KMS-11 (cell line): ENCODE measurements at regions not wholly inside any gene's neighbourhood (a gene's known extent, or its start where the extent isn't known, plus 50 kb on each side); places are given as distances from the start of the nearest gene placed in this dataset.

ENCODE experiments used
- H2AFZ ChIP-seq: fragments of 200-600 bp; sonication (generic); 2 replicates; pipeline ENCODE4 v1.6.1; 2016; ENCODE audit warnings: antibody characterized with exemption, mixed run types, low read depth
- H3K27ac ChIP-seq: fragments of 200-600 bp; sonication (generic); 2 replicates; pipeline ENCODE4 v1.6.1; 2016; ENCODE audit warnings: mild to moderate bottlenecking, mixed run types
- H3K27me3 ChIP-seq: fragments of 200-600 bp; sonication (generic); 2 replicates; pipeline ENCODE4 v1.6.1; 2017; ENCODE audit warnings: mild to moderate bottlenecking, low read depth, mixed run types, moderate library complexity; ENCODE audit not compliant: insufficient read depth
- H3K36me3 ChIP-seq: fragments of 200-600 bp; sonication (generic); 2 replicates; pipeline ENCODE4 v1.6.1; 2017; ENCODE audit warnings: mild to moderate bottlenecking, mixed run types; ENCODE audit not compliant: insufficient read depth
- H3K4me1 ChIP-seq: fragments of 200-600 bp; sonication (generic); 2 replicates; pipeline ENCODE4 v1.6.1; 2016; ENCODE audit warnings: mild to moderate bottlenecking, low read depth, mixed run types; ENCODE audit not compliant: poor library complexity, severe bottlenecking
- H3K4me2 ChIP-seq: fragments of 200-600 bp; sonication (generic); 2 replicates; pipeline ENCODE4 v1.7.0; 2016; ENCODE audit warnings: mild to moderate bottlenecking, mixed run types
- H3K4me3 ChIP-seq: fragments of 200-600 bp; sonication (generic); IDR thresholded peaks from 2 replicates; pipeline ENCODE4 v1.6.1; 2017; ENCODE audit warnings: low read depth, low read length, mixed read lengths; ENCODE audit not compliant: insufficient read depth
- H3K79me2 ChIP-seq: fragments of 200-600 bp; sonication (generic); 2 replicates; pipeline ENCODE4 v1.6.1; 2016; ENCODE audit warnings: low read depth, mixed run types; ENCODE audit not compliant: insufficient read depth
- H3K9ac ChIP-seq: fragments of 200-600 bp; sonication (generic); 2 replicates; pipeline ENCODE4 v1.6.1; 2016; ENCODE audit warnings: mild to moderate bottlenecking, mixed run types
- H4K20me1 ChIP-seq: fragments of 200-600 bp; sonication (generic); 2 replicates; pipeline ENCODE4 v1.6.1; 2016; ENCODE audit warnings: mild to moderate bottlenecking, mixed run types; ENCODE audit not compliant: insufficient read depth
- TF ChIP-seq, protein P1 (sequence below): fragments of 200-600 bp; sonication (generic); conservative IDR thresholded peaks from 2 replicates; pipeline ENCODE4 v1.6.1; 2017; ENCODE audit warnings: low read depth, mild to moderate bottlenecking, antibody characterized with exemption, low read length, moderate library complexity, mixed read lengths

DNA sequence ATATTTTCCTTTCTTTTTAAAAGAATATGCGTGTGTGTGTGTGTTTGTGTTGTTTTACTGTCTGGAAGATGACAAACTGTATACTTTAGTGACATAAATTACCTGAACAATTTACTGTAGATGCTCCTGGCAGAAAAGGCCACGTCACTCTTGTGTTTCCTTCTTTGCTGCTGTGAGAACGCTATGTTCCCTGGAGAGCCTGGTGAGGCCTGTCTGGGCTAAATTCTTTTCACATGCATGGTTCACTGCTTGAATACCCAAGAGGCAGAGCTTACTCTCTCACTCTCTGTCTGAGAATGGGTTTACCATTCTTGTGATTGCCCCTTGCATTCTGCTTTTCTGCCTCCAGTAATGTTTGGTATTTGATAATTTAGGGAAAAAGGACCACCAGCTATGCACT lies 64.3 kb downstream of the EDN1 start:
- Histone ChIP-seq H3K9ac (no peak overlapping the region), H3K27me3 (no peaks in the 10 kb centered on the region), H3K36me3 (no peaks in the 10 kb centered on the region), H4K20me1 (no peaks in the 10 kb centered on the region), H3K27ac (no peak overlapping the region), H3K4me1 (no peaks in the 10 kb centered on the region), H3K4me2 (no peak overlapping the region), H3K4me3 (no peak overlapping the region), H2AFZ (no peak overlapping the region), H3K79me2 (no peaks in the 10 kb centered on the region)
- TF ChIP-seq, protein P1, sequence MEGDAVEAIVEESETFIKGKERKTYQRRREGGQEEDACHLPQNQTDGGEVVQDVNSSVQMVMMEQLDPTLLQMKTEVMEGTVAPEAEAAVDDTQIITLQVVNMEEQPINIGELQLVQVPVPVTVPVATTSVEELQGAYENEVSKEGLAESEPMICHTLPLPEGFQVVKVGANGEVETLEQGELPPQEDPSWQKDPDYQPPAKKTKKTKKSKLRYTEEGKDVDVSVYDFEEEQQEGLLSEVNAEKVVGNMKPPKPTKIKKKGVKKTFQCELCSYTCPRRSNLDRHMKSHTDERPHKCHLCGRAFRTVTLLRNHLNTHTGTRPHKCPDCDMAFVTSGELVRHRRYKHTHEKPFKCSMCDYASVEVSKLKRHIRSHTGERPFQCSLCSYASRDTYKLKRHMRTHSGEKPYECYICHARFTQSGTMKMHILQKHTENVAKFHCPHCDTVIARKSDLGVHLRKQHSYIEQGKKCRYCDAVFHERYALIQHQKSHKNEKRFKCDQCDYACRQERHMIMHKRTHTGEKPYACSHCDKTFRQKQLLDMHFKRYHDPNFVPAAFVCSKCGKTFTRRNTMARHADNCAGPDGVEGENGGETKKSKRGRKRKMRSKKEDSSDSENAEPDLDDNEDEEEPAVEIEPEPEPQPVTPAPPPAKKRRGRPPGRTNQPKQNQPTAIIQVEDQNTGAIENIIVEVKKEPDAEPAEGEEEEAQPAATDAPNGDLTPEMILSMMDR: no peak

DNA sequence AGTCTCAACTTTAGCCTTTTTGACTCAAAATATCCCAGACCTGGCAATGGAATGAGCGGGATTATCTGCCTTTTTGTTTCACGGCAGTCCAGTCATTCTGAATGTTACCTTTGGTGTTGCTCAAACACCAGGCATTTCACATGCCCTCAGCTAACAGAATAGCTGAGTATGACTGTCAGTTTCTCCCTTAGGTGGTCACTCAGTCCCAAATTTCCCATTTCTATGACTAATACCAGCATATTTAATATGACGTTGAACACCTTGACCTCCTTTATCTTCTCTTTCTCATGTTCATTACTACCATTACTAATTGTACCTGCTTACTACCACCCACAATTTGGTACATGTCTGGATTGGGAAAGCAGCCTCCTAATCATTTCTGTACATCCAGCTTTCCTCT lies 65.2 kb downstream of the EDN1 start:
- Histone ChIP-seq H2AFZ (no peak overlapping the region), H3K36me3 (no peaks in the 10 kb centered on the region), H3K79me2 (no peaks in the 10 kb centered on the region), H3K27ac (no peak overlapping the region), H4K20me1 (no peaks in the 10 kb centered on the region), H3K4me2 (no peak overlapping the region), H3K9ac (no peak overlapping the region), H3K27me3 (no peaks in the 10 kb centered on the region), H3K4me1 (no peaks in the 10 kb centered on the region), H3K4me3 (no peak overlapping the region)
- TF ChIP-seq, protein P1: no peak

DNA sequence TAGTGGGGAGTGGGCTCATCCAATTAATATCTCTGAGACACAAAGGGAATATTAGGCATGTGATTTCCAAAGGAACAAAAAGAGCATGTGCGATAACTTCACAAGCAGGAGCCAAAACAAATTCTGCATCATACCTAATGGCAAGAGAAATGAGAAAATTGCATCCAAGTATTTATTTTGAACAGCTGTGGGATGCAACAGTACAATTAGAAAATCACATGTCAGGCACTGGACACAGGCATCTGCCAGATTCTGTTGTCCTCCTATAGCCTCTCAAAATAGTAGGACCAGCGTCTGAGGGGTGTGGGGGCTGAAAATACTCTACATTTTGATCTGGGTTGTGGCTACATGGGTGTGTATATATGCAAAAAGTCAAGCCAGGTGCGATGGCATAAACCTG lies 66.3 kb downstream of the EDN1 start:
- H3K4me3 ChIP-seq: no peak overlapping the region
- no peak overlapping the region for H3K27ac ChIP-seq
- no peak overlapping the region for H3K9ac ChIP-seq
- TF ChIP-seq, protein P1: no peak
- no peaks in the 10 kb centered on the region for H3K36me3 ChIP-seq
- H3K4me2 ChIP-seq: no peak overlapping the region
- H3K79me2 ChIP-seq: no peaks in the 10 kb centered on the region
- no peaks in the 10 kb centered on the region for H3K27me3 ChIP-seq
- no peak overlapping the region for H2AFZ ChIP-seq
- no peaks in the 10 kb centered on the region for H3K4me1 ChIP-seq
- no peaks in the 10 kb centered on the region for H4K20me1 ChIP-seq

DNA sequence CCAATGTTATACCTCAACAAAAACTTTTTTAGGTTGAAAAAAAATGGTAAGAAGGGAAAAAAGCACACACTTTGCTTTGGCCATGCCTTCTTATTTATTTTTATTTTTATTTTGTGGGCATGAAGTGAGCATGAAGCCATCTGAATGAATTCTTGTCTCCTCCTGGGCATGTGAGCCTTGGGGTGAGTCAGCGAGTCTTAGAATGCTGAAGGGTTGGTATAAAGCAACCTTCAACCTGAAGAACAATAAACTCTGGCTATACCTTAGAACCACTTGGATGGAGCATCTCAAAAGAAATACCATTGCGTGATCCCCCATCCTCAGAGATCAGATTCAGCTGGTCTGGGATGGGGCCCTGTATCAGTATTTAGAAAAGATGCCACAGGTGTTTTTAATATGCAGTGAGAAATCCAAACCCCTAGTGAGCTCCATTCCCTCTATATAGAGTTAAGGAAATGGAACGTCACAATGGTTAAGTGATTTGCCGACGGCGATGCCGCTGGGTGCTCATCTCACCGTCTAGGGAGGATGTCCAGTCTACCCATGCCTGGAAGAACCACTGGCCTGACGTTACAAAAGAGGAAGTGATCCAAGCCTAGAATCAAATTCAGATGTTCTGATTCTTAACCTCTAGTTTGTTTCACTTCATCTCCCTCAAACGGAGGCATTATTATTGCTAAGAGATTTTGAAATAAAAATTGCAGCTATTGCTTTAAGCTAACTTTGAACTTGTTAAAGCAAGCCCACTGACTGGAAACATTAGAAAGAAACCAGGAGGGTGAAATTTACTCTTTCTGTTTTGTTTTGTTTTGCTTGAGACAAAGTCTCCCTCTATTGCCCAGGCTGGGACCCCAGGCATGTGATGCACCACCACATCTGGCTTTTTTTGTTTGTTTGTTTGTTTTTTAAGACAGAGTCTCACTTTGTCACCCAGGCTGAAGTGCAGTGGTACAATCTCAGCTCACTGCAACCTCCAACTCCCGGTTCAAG lies 67.1 kb downstream of the EDN1 start:
- no peaks in the 10 kb centered on the region for H3K4me1 ChIP-seq

More for the DNA sequence above, 67.1 kb downstream of the EDN1 start:
- H2AFZ ChIP-seq: no peak overlapping the region
- no peaks in the 10 kb centered on the region for H3K79me2 ChIP-seq
- no peaks in the 10 kb centered on the region for H4K20me1 ChIP-seq
- no peak overlapping the region for H3K4me3 ChIP-seq
- no peaks in the 10 kb centered on the region for H3K27me3 ChIP-seq
- H3K4me2 ChIP-seq: no peak overlapping the region
- TF ChIP-seq, protein P1: no peak
- H3K36me3 ChIP-seq: no peaks in the 10 kb centered on the region
- no peak overlapping the region for H3K9ac ChIP-seq
- H3K27ac ChIP-seq: no peak overlapping the region
